ENCODE measurements at regions not wholly inside any gene's neighbourhood (a gene's known extent, or its start where the extent isn't known, plus 50 kb on each side); places are given as distances from the start of the nearest gene placed in this dataset.

- TF ChIP-seq TAF1 (IDR thresholded peaks at IDR 0.05; ENCODE audit: borderline replicate concordance, insufficient read depth, low read length), result no peak
- peak; percentile 54 for TF ChIP-seq FOXP2 (optimal IDR thresholded peaks at IDR 0.05; ENCODE audit: borderline replicate concordance, extremely low read depth, extremely low read length, insufficient read depth)
These were observed 68.0 kb downstream of the ZFP36L2 start for GRCh38 chr2:43158259-43158880.

- no peak for TF ChIP-seq TAF1 (IDR thresholded peaks at IDR 0.05; ENCODE audit: borderline replicate concordance, insufficient read depth, low read length)
- TF ChIP-seq POLR2AphosphoS5 (IDR thresholded peaks at IDR 0.05; ENCODE audit: low read depth, low read length), result no peak
- no peak for TF ChIP-seq SIN3A (IDR thresholded peaks at IDR 0.05; ENCODE audit: borderline replicate concordance, insufficient read depth, low read length)
- no peak for TF ChIP-seq REST (IDR thresholded peaks at IDR 0.05; ENCODE audit: insufficient read depth in 1 of 2, low read depth in 2 of 2, low read length in 2 of 2)
- no peak for TF ChIP-seq FOXP2 (optimal IDR thresholded peaks at IDR 0.05; ENCODE audit: borderline replicate concordance, extremely low read depth, extremely low read length, insufficient read depth)
These were observed 68.7 kb downstream of the ZFP36L2 start for GRCh38 chr2:43157506-43158246.

GRCh38 chr2:43155851-43156411 is 70.5 kb downstream of the ZFP36L2 start:
- no peak for TF ChIP-seq POLR2AphosphoS5 (IDR thresholded peaks at IDR 0.05; ENCODE audit: low read depth, low read length)
- no peak for TF ChIP-seq SIN3A (IDR thresholded peaks at IDR 0.05; ENCODE audit: borderline replicate concordance, insufficient read depth, low read length)

GRCh38 chr2:43154685-43155084 is 71.7 kb downstream of the ZFP36L2 start:
- no peak for TF ChIP-seq FOXP2 (optimal IDR thresholded peaks at IDR 0.05; ENCODE audit: borderline replicate concordance, extremely low read depth, extremely low read length, insufficient read depth)
- TF ChIP-seq REST (IDR thresholded peaks at IDR 0.05; ENCODE audit: insufficient read depth in 1 of 2, low read depth in 2 of 2, low read length in 2 of 2), result no peak
- no peak for TF ChIP-seq POLR2AphosphoS5 (IDR thresholded peaks at IDR 0.05; ENCODE audit: low read depth, low read length)
- no peak for TF ChIP-seq SIN3A (IDR thresholded peaks at IDR 0.05; ENCODE audit: borderline replicate concordance, insufficient read depth, low read length)
- TF ChIP-seq TAF1 (IDR thresholded peaks at IDR 0.05; ENCODE audit: borderline replicate concordance, insufficient read depth, low read length), result no peak

- TF ChIP-seq REST (IDR thresholded peaks at IDR 0.05; ENCODE audit: insufficient read depth in 1 of 2, low read depth in 2 of 2, low read length in 2 of 2) (no peak), POLR2AphosphoS5 (IDR thresholded peaks at IDR 0.05; ENCODE audit: low read depth, low read length) (no peak), SIN3A (IDR thresholded peaks at IDR 0.05; ENCODE audit: borderline replicate concordance, insufficient read depth, low read length) (no peak), TAF1 (IDR thresholded peaks at IDR 0.05; ENCODE audit: borderline replicate concordance, insufficient read depth, low read length) (no peak), FOXP2 (optimal IDR thresholded peaks at IDR 0.05; ENCODE audit: borderline replicate concordance, extremely low read depth, extremely low read length, insufficient read depth) (no peak)
These were observed 73.4 kb downstream of the ZFP36L2 start for GRCh38 chr2:43152741-43153647.

All from PFSK-1 (cell line).